Tibial nerve (tissue), 4 donors: ENCODE measurements at regions not wholly inside any gene's neighbourhood (a gene's known extent, or its start where the extent isn't known, plus 50 kb on each side); places are given as distances from the start of the nearest gene placed in this dataset.

Source experiments
- EP300 ChIP-seq, 2 donors: sonication (generic); formaldehyde crosslinking; IDR thresholded peaks; one replicate each; pipeline ENCODE4 v1.6.1; 2017; ENCODE audit warnings: antibody characterized with exemption in 2 of 2, mild to moderate bottlenecking in 1 of 2
- TF ChIP-seq, protein P1 (sequence below), 5 experiments: fragments of 200-600 bp in 3 of 5; fragments of 450-650 bp in 2 of 5; sonication (generic) in 3 of 5; IDR thresholded peaks; one replicate each; pipeline ENCODE4 v1.5.1; 2016 to 2019; ENCODE audit warnings: antibody characterized with exemption in 5 of 5, mild to moderate bottlenecking in 3 of 5, moderate library complexity in 2 of 5

DNA sequence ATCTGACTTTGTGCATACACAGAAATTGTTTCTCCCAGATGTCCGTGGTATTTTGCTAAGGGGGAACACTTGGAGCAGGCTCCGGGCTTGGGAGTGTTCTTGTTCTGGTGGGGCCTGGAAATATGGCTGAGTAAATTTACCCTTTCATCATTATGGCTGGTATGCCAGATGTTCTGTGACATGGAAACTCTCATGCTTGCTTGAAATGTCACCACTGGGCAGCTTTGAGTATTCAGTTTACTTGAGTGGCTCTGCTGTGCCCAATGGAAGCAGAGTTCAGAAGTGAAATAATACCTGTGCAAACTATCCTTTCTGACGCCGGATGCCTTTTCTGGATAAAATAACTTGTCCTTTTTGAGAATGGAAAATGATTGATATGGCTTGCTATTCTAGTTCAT lies 283.6 kb upstream of the TPM1 start:
- TF ChIP-seq EP300 (IDR thresholded peaks at IDR 0.05) = no peak
- TF ChIP-seq, protein P1, sequence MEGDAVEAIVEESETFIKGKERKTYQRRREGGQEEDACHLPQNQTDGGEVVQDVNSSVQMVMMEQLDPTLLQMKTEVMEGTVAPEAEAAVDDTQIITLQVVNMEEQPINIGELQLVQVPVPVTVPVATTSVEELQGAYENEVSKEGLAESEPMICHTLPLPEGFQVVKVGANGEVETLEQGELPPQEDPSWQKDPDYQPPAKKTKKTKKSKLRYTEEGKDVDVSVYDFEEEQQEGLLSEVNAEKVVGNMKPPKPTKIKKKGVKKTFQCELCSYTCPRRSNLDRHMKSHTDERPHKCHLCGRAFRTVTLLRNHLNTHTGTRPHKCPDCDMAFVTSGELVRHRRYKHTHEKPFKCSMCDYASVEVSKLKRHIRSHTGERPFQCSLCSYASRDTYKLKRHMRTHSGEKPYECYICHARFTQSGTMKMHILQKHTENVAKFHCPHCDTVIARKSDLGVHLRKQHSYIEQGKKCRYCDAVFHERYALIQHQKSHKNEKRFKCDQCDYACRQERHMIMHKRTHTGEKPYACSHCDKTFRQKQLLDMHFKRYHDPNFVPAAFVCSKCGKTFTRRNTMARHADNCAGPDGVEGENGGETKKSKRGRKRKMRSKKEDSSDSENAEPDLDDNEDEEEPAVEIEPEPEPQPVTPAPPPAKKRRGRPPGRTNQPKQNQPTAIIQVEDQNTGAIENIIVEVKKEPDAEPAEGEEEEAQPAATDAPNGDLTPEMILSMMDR (IDR thresholded peaks at IDR 0.05) = no peak
